ENCODE measurements at regions not wholly inside any gene's neighbourhood (a gene's known extent, or its start where the extent isn't known, plus 50 kb on each side); places are given as distances from the start of the nearest gene placed in this dataset.

DNA sequence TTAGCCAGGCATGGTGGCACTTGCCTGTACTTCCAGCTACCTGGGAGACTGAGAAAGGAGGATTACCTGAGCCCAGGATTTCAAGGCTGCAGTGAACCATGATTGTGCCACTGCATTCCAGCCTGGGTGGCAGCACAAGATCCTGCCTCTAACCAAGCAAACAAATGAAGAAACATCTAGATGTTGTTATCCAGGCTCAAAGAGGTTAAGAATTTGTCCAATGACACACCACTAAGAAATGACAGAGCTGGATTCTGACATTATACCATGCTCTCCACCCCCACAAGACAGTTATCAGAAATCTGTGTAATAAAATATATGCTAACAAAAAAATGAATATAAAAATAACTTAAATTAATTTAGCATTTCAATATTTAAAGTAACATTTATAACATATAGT, 925.5 kb upstream of the SLC35B3 start:
- no peaks in the 10 kb centered on the region for H3K27me3 ChIP-seq (ENCODE audit: control insufficient read depth in 1 of 2, insufficient read depth in 2 of 2, low read length in 2 of 2)
- ChIA-PET POLR2A (no interaction called here), CTCF (ENCODE audit: low intra/inter-chr PET ratio, low total read pairs) (no interaction called here)
- no peak for FAIRE-seq
- H4K20me1 ChIP-seq (ENCODE audit: insufficient read depth, low read length), result no peaks in the 10 kb centered on the region
- BruUV-seq (replicated peaks), result no TSS peak
- intact Hi-C loops (cut with micrococcal nuclease; ENCODE audit: unreplicated experiment), result no loop called here
- H3K9me3 ChIP-seq (ENCODE audit: low read length), result peaks cover 70% of the 10 kb centered on the region
- H3K4me1 ChIP-seq (ENCODE audit: insufficient read depth, low read length), result no peaks in the 10 kb centered on the region
- no peak overlapping the region for H3K4me2 ChIP-seq (ENCODE audit: low read depth, low read length)
- H3K4me3 ChIP-seq (replicated peaks in 1 of 3; ENCODE audit: insufficient read depth in 1 of 3, low read depth in 2 of 3, low read length in 3 of 3), result no peak overlapping the region
- H3K9ac ChIP-seq (ENCODE audit: insufficient read depth, low read depth, low read length), result no peak overlapping the region
- in situ Hi-C loops (cut with HindIII; ENCODE audit: extremely low pct_ligation_motif_present, low pct_unique_long_range_greater_than_20kb), result no loop called here
- no peaks in the 10 kb centered on the region for H3K79me2 ChIP-seq (ENCODE audit: insufficient read depth, low read length)
- TF ChIP-seq ZNF747 (CRISPR knock-in tag; IDR thresholded peaks at IDR 0.05; ENCODE audit: borderline replicate concordance) (no peak), NR1H2 (CRISPR knock-in tag; IDR thresholded peaks at IDR 0.05; ENCODE audit: borderline replicate concordance, low read depth) (no peak), JDP2 (CRISPR knock-in tag; IDR thresholded peaks at IDR 0.05; ENCODE audit: borderline replicate concordance) (no peak), ZNF83 (CRISPR knock-in tag; IDR thresholded peaks at IDR 0.05; ENCODE audit: borderline replicate concordance) (no peak), SCMH1 (CRISPR knock-in tag; IDR thresholded peaks at IDR 0.05; ENCODE audit: borderline replicate concordance) (no peak), SMC3 (IDR thresholded peaks at IDR 0.05; ENCODE audit: low read length) (no peak), BRCA1 (CRISPR knock-in tag; IDR thresholded peaks at IDR 0.05) (no peak), ZNF451 (CRISPR knock-in tag; IDR thresholded peaks at IDR 0.05) (no peak), ZNF33A (CRISPR knock-in tag; IDR thresholded peaks at IDR 0.05; ENCODE audit: borderline replicate concordance) (no peak), ZNF839 (CRISPR knock-in tag; IDR thresholded peaks at IDR 0.05; ENCODE audit: borderline replicate concordance) (no peak), RAD51 (IDR thresholded peaks at IDR 0.05; ENCODE audit: borderline replicate concordance) (no peak), ATF1 (CRISPR knock-in tag; IDR thresholded peaks at IDR 0.05) (no peak), MED1 (CRISPR knock-in tag; IDR thresholded peaks at IDR 0.05) (no peak), KDM1A (CRISPR knock-in tag; IDR thresholded peaks at IDR 0.05) (no peak), REL (CRISPR knock-in tag; conservative IDR thresholded peaks at IDR 0.05) (no peak)
- H3K27ac ChIP-seq (ENCODE audit: extremely low read length, insufficient read depth, low read length), result no peak overlapping the region
- no peaks in the 10 kb centered on the region for H3K36me3 ChIP-seq (replicated peaks in 1 of 2; ENCODE audit: control insufficient read depth in 1 of 2, insufficient read depth in 2 of 2, low read length in 2 of 2)
- no peak for DNase-seq (ENCODE audit: low spot score)
- H2AFZ ChIP-seq (ENCODE audit: low read length), result no peak overlapping the region
- no peak for ATAC-seq

Measured in HepG2 (cell line).